ENCODE measurements at regions not wholly inside any gene's neighbourhood (a gene's known extent, or its start where the extent isn't known, plus 50 kb on each side); places are given as distances from the start of the nearest gene placed in this dataset.

DNA sequence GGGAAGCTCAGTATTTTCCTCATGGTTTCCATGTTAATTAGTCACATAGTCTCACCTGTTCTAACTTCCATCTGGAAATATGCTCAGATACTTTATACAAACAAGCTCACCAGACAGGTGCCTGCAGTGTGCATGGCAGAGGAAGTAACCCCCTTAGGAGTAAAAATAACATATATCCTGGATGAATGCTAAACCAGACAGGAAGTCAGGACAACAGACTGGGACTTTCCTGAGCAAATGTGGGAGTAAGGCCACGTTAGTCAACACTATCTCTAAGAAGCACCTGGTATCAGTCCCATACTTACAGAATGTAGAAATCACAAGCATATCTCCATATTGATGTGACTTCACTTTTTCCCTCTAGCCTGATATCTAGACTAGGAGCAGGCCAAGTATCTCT, 128.4 kb downstream of the SEC61B start:
- TF ChIP-seq, protein P1, sequence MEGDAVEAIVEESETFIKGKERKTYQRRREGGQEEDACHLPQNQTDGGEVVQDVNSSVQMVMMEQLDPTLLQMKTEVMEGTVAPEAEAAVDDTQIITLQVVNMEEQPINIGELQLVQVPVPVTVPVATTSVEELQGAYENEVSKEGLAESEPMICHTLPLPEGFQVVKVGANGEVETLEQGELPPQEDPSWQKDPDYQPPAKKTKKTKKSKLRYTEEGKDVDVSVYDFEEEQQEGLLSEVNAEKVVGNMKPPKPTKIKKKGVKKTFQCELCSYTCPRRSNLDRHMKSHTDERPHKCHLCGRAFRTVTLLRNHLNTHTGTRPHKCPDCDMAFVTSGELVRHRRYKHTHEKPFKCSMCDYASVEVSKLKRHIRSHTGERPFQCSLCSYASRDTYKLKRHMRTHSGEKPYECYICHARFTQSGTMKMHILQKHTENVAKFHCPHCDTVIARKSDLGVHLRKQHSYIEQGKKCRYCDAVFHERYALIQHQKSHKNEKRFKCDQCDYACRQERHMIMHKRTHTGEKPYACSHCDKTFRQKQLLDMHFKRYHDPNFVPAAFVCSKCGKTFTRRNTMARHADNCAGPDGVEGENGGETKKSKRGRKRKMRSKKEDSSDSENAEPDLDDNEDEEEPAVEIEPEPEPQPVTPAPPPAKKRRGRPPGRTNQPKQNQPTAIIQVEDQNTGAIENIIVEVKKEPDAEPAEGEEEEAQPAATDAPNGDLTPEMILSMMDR (IDR thresholded peaks at IDR 0.05; ENCODE audit: low read depth, low read length, missing control alignments) = no peak
- H3K4me3 ChIP-seq (replicated peaks; ENCODE audit: low read depth, low read length) = no peak overlapping the region
- no peak for DNase-seq (ENCODE audit: extremely low read depth, low read depth)

DNA sequence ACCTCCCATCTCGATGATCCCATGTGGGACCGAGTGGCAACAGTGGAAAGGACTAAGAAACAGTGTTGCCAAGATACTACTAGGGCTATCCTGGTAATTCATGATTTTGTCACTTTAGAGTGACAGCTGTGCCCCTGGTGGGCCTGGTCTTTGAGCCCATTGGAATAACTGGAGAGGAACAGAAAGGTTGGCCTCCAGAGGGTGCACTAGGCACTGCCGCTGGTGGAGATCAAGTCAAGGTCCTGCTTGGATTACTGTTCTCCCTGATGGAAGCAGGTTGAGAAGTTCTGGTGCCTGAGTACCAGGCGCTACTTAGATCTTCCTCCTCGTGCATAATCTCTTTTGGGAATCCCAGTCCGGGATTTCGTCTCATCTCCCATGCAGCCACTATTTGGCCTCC, 129.6 kb downstream of the SEC61B start:
- H3K4me3 ChIP-seq (replicated peaks; ENCODE audit: low read depth, low read length) = no peak overlapping the region
- TF ChIP-seq, protein P1 (IDR thresholded peaks at IDR 0.05; ENCODE audit: low read depth, low read length, missing control alignments) = no peak
- no peak for DNase-seq (ENCODE audit: extremely low read depth, low read depth)

GRCh38 chr9:99352826-99353225, 130.7 kb downstream of the SEC61B start:
- DNase-seq (ENCODE audit: extremely low read depth, low read depth) = peak; percentile 71
- TF ChIP-seq, protein P1 (IDR thresholded peaks at IDR 0.05; ENCODE audit: low read depth, low read length, missing control alignments) = no peak
- H3K4me3 ChIP-seq (replicated peaks; ENCODE audit: low read depth, low read length) = no peak overlapping the region

GRCh38 chr9:99353408-99353807, 131.3 kb downstream of the SEC61B start:
- peak; percentile 74 for DNase-seq (ENCODE audit: extremely low read depth, low read depth)
- no peak overlapping the region for H3K4me3 ChIP-seq (replicated peaks; ENCODE audit: low read depth, low read length)
- TF ChIP-seq, protein P1 (IDR thresholded peaks at IDR 0.05; ENCODE audit: low read depth, low read length, missing control alignments) = no peak

- TF ChIP-seq, protein P1 (IDR thresholded peaks at IDR 0.05; ENCODE audit: low read depth, low read length, missing control alignments) = no peak
- H3K4me3 ChIP-seq (replicated peaks; ENCODE audit: low read depth, low read length) = no peak overlapping the region
- DNase-seq (ENCODE audit: extremely low read depth, low read depth) = no peak
These were observed 132.0 kb downstream of the SEC61B start for GRCh38 chr9:99354104-99354503.

DNA sequence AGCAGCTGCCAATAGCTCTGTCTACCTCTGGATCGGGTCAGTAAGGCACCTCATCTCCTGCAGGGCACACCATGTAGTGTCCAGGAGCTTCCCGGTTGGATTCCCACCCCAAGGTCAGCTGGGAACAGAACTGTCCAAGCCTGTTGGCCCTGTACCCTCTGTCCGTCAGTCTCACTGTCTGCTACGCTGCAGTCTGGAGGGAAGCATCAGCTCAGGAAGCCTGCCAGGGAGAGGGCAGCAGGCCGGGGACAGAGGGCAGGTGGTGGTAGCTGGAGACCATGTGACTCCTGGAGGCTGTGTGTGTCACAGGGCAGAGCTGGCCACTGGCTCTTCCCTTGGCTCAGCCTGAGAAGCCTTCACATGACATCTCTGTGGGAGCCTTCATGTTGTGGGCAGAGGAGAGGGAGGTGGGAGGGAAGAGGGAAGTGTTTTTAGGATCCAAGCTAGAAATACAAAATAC, 134.5 kb downstream of the SEC61B start:
- TF ChIP-seq, protein P1 (IDR thresholded peaks at IDR 0.05; ENCODE audit: low read depth, low read length, missing control alignments) = no peak
- no peak overlapping the region for H3K4me3 ChIP-seq (replicated peaks; ENCODE audit: low read depth, low read length)
- DNase-seq (ENCODE audit: extremely low read depth, low read depth) = no peak

- no peak for DNase-seq (ENCODE audit: extremely low read depth, low read depth)
- TF ChIP-seq, protein P1 (IDR thresholded peaks at IDR 0.05; ENCODE audit: low read depth, low read length, missing control alignments) = no peak
- no peak overlapping the region for H3K4me3 ChIP-seq (replicated peaks; ENCODE audit: low read depth, low read length)
These were observed 135.5 kb downstream of the SEC61B start for GRCh38 chr9:99357575-99357974.

Data from HFF-Myc (cell line).